Gastroesophageal sphincter (tissue), 4 donors: ENCODE measurements at regions not wholly inside any gene's neighbourhood (a gene's known extent, or its start where the extent isn't known, plus 50 kb on each side); places are given as distances from the start of the nearest gene placed in this dataset.
A peak's percentile ranks its signal among the peaks of the same experiment; 100 is the strongest.

Source experiments
- ATAC-seq: fragments of 150-250 bp; one replicate; pipeline ENCODE4 v1.9.1; 2016; ENCODE audit warnings: mild to moderate bottlenecking, moderate library complexity
- H3K27ac ChIP-seq, 4 donors: fragments of 200-600 bp; sonication (generic) in 3 of 4; 1 replicate in 3 of 4; 2 replicates in 1 of 4; pipeline ENCODE4 v1.5.1; 2016 to 2019
- H3K27me3 ChIP-seq: fragments of 200-600 bp; sonication (generic); one replicate; pipeline ENCODE4 v1.5.1; 2019
- H3K36me3 ChIP-seq, 2 donors: fragments of 200-600 bp; sonication (generic); one replicate each; pipeline ENCODE4 v1.5.1; 2019; ENCODE audit warnings: control low read depth in 1 of 2
- H3K4me1 ChIP-seq, 3 donors: fragments of 200-600 bp; sonication (generic); 1 replicate in 2 of 3; 2 replicates in 1 of 3; pipeline ENCODE4 v1.5.1; 2016 to 2019; ENCODE audit warnings: control low read depth in 2 of 3
- H3K4me3 ChIP-seq, 2 donors: fragments of 200-600 bp; sonication (generic); one replicate each; pipeline ENCODE4 v1.5.1; 2019; ENCODE audit warnings: mild to moderate bottlenecking in 1 of 2, moderate library complexity in 1 of 2
- H3K9me3 ChIP-seq, 3 donors: fragments of 200-600 bp; sonication (generic); one replicate each; pipeline ENCODE4 v1.5.1; 2017 to 2019; ENCODE audit warnings: control low read depth in 2 of 3
- CTCF ChIP-seq, 4 experiments: fragments of 200-600 bp in 2 of 4; fragments of 450-650 bp in 2 of 4; sonication (generic) in 1 of 4; IDR thresholded peaks; one replicate each; pipeline ENCODE4 v1.5.1; 2017 to 2019; ENCODE audit warnings: antibody characterized with exemption in 4 of 4, mild to moderate bottlenecking in 2 of 4, moderate library complexity in 2 of 4
- EP300 ChIP-seq: sonication (generic); formaldehyde crosslinking; IDR thresholded peaks from one replicate; pipeline ENCODE4 v1.6.1; 2017; ENCODE audit warnings: antibody characterized with exemption, mild to moderate bottlenecking
- POLR2A ChIP-seq, 2 donors: fragments of 450-650 bp; IDR thresholded peaks; one replicate each; pipeline ENCODE4 v1.6.1; 2017; ENCODE audit warnings: antibody characterized with exemption in 2 of 2, mild to moderate bottlenecking in 2 of 2, moderate library complexity in 1 of 2
- POLR2AphosphoS5 ChIP-seq: sonication (generic); formaldehyde crosslinking; IDR thresholded peaks from one replicate; pipeline ENCODE4 v1.6.1; 2017; ENCODE audit warnings: antibody characterized with exemption
- WGBS, 2 donors: methylation state at CpG; one replicate each; pipeline ENCODE4 v1.1.5; 2018; ENCODE audit warnings: low coverage in 1 of 2; 5-methylcytosine and 5-hydroxymethylcytosine counted together

- no peak for ATAC-seq
- peaks cover 0 to 10% (median 0%) of the 10 kb centered on the region in 3 donors for H3K4me1 ChIP-seq
- no peaks in the 10 kb centered on the region for H3K9me3 ChIP-seq
- no peak overlapping the region for H3K4me3 ChIP-seq
- H3K27ac ChIP-seq: no peak overlapping the region
- WGBS, 2 donors: 53% methylated on average over 3 of the region's 6 CpGs; no CpG with 5 or more reads in 1 of the 2 donors
- H3K27me3 ChIP-seq: peaks cover 4% of the 10 kb centered on the region
- H3K36me3 ChIP-seq: no peaks in the 10 kb centered on the region
- no peak for TF ChIP-seq EP300
- no peak for TF ChIP-seq POLR2AphosphoS5
- TF ChIP-seq CTCF (IDR thresholded peaks at IDR 0.05): no peak
- TF ChIP-seq POLR2A (IDR thresholded peaks at IDR 0.05): no peak
Observed at GRCh38 chr10:71068861-71069271, 143.5 kb upstream of the UNC5B start.

- H3K27ac ChIP-seq: no peak overlapping the region
Observed at GRCh38 chr10:71069909-71070666, 142.3 kb upstream of the UNC5B start.

GRCh38 chr10:71070741-71071140, 141.6 kb upstream of the UNC5B start:
- ATAC-seq: no peak
- TF ChIP-seq POLR2A (IDR thresholded peaks at IDR 0.05) (no peak), CTCF (IDR thresholded peaks at IDR 0.05) (no peak), EP300 (no peak), POLR2AphosphoS5 (no peak)
- no peak overlapping the region for H3K4me3 ChIP-seq
- WGBS, 2 donors: 75% methylated on average over 1 of the region's 2 CpGs; no CpG with 5 or more reads in 1 of the 2 donors
- no peaks in the 10 kb centered on the region for H3K36me3 ChIP-seq
- H3K27me3 ChIP-seq: no peaks in the 10 kb centered on the region
- H3K27ac ChIP-seq: no peak overlapping the region
- no peaks in the 10 kb centered on the region for H3K9me3 ChIP-seq
- H3K4me1 ChIP-seq: peaks cover 0 to 19% (median 0%) of the 10 kb centered on the region in 3 donors

More at GRCh38 chr10:71069909-71070666, 142.3 kb upstream of the UNC5B start:
- 93% methylated on average over 3 of the region's 24 CpGs; no CpG with 5 or more reads in 1 of the 2 donors for WGBS, 2 donors
- no peaks in the 10 kb centered on the region for H3K9me3 ChIP-seq
- no peaks in the 10 kb centered on the region for H3K27me3 ChIP-seq
- peak; percentile 20 for ATAC-seq
- peaks cover 0 to 15% (median 0%) of the 10 kb centered on the region in 3 donors for H3K4me1 ChIP-seq
- TF ChIP-seq POLR2AphosphoS5: no peak
- no peak for TF ChIP-seq POLR2A (IDR thresholded peaks at IDR 0.05)
- no peak for TF ChIP-seq CTCF (IDR thresholded peaks at IDR 0.05)
- H3K36me3 ChIP-seq: no peaks in the 10 kb centered on the region
- no peak overlapping the region for H3K4me3 ChIP-seq

GRCh38 chr10:71072131-71072822, 140.1 kb upstream of the UNC5B start:
- Histone ChIP-seq H3K36me3 (no peaks in the 10 kb centered on the region), H3K9me3 (no peaks in the 10 kb centered on the region), H3K27me3 (no peaks in the 10 kb centered on the region), H3K27ac (no peak overlapping the region), H3K4me1 (peaks cover 0 to 19% (median 0%) of the 10 kb centered on the region in 3 donors), H3K4me3 (no peak overlapping the region)
- TF ChIP-seq EP300 (no peak), CTCF (IDR thresholded peaks at IDR 0.05) (no peak), POLR2A (IDR thresholded peaks at IDR 0.05) (no peak), POLR2AphosphoS5 (no peak)
- ATAC-seq: no peak
- 89 to 92% methylated on average over 11 of the region's 11 CpGs for WGBS, 2 donors
